GM21786 (cell line): ENCODE measurements at regions not wholly inside any gene's neighbourhood (a gene's known extent, or its start where the extent isn't known, plus 50 kb on each side); places are given as distances from the start of the nearest gene placed in this dataset.

Experiments
- ATAC-seq: cut with Tn5 transposase; IDR thresholded peaks from one replicate; pipeline ENCODE4 v1.9.1; 2021; ENCODE audit not compliant: unreplicated experiment

GRCh38 chr2:45154144-45154543, 144.9 kb upstream of the SIX2 start:
- no peak for ATAC-seq

- ATAC-seq = no peak
Observed at GRCh38 chr2:45153121-45153520, 143.9 kb upstream of the SIX2 start.

- no peak for ATAC-seq
Observed at GRCh38 chr2:45152691-45153090, 143.4 kb upstream of the SIX2 start.

- no peak for ATAC-seq
Observed at GRCh38 chr2:45145073-45145899, 136.0 kb upstream of the SIX2 start.

- ATAC-seq = peak; percentile 66
Observed at GRCh38 chr2:45141883-45142866, 132.9 kb upstream of the SIX2 start.

GRCh38 chr2:45140675-45141074, 131.4 kb upstream of the SIX2 start:
- ATAC-seq = no peak

GRCh38 chr2:45138904-45139303, 129.7 kb upstream of the SIX2 start:
- no peak for ATAC-seq

GRCh38 chr2:45137966-45138695, 128.9 kb upstream of the SIX2 start:
- no peak for ATAC-seq

GRCh38 chr2:45134726-45135125, 125.5 kb upstream of the SIX2 start:
- no peak for ATAC-seq

- no peak for ATAC-seq
Observed at GRCh38 chr2:45134014-45134413, 124.8 kb upstream of the SIX2 start.

- no peak for ATAC-seq
Observed at GRCh38 chr2:45132551-45132950, 123.3 kb upstream of the SIX2 start.

- ATAC-seq = no peak
Observed at GRCh38 chr2:45131587-45131986, 122.3 kb upstream of the SIX2 start.

GRCh38 chr2:45130736-45131135, 121.5 kb upstream of the SIX2 start:
- no peak for ATAC-seq

GRCh38 chr2:45128580-45128997, 119.3 kb upstream of the SIX2 start:
- no peak for ATAC-seq

- ATAC-seq = no peak
Observed at GRCh38 chr2:45127891-45128290, 118.6 kb upstream of the SIX2 start.

- ATAC-seq = no peak
Observed at GRCh38 chr2:45127321-45127720, 118.1 kb upstream of the SIX2 start.

- ATAC-seq = no peak
Observed at GRCh38 chr2:45125232-45125631, 116.0 kb upstream of the SIX2 start.

- no peak for ATAC-seq
Observed at GRCh38 chr2:45124456-45124855, 115.2 kb upstream of the SIX2 start.

GRCh38 chr2:45123521-45124191, 114.4 kb upstream of the SIX2 start:
- no peak for ATAC-seq

- no peak for ATAC-seq
Observed at GRCh38 chr2:45123065-45123464, 113.8 kb upstream of the SIX2 start.
